Tibial artery (tissue), 4 donors: ENCODE measurements at regions not wholly inside any gene's neighbourhood (a gene's known extent, or its start where the extent isn't known, plus 50 kb on each side); places are given as distances from the start of the nearest gene placed in this dataset.

Source experiments
- DNase-seq, 2 donors: peaks; one replicate each; pipeline ENCODE4 v3.0.0-alpha.2; 2019
- H3K27ac ChIP-seq, 2 donors: fragments of 200-600 bp; sonication (generic) in 1 of 2; 1 replicate in 1 of 2; 2 replicates in 1 of 2; pipeline ENCODE4 v1.5.1; 2018 to 2019; ENCODE audit warnings: mild to moderate bottlenecking in 1 of 2
- H3K27me3 ChIP-seq, 2 donors: fragments of 200-600 bp; sonication (generic) in 1 of 2; one replicate each; pipeline versions ENCODE4 v1.5.1 to v1.6.0; 2016 to 2019
- H3K36me3 ChIP-seq, 3 donors: fragments of 200-600 bp; sonication (generic) in 2 of 3; one replicate each; pipeline ENCODE4 v1.5.1; 2016 to 2019; ENCODE audit warnings: mild to moderate bottlenecking in 2 of 3
- H3K4me1 ChIP-seq, 4 donors: fragments of 200-600 bp; sonication (generic) in 2 of 4; 1 replicate in 3 of 4; 2 replicates in 1 of 4; pipeline ENCODE4 v1.5.1; 2016 to 2019
- H3K4me3 ChIP-seq, 2 donors: fragments of 200-600 bp; sonication (generic) in 1 of 2; 1 replicate in 1 of 2; 2 replicates in 1 of 2; pipeline ENCODE4 v1.5.1; 2018 to 2019; ENCODE audit warnings: mild to moderate bottlenecking in 2 of 2
- H3K9me3 ChIP-seq, 3 donors: fragments of 200-600 bp; sonication (generic) in 1 of 3; one replicate each; pipeline ENCODE4 v1.5.1; 2016 to 2019
- intact Hi-C: fragments of 100-400 bp; cut with DNase I; formaldehyde crosslinking; loops from one replicate; pipeline ENCODE4 v1.15.0; 2023; ENCODE audit warnings: low total_unique reads
- TF ChIP-seq, protein P1 (sequence below), 2 experiments: fragments of 200-600 bp in 1 of 2; fragments of 450-650 bp in 1 of 2; IDR thresholded peaks; one replicate each; pipeline ENCODE4 v1.5.1; 2017 to 2019; ENCODE audit warnings: antibody characterized with exemption in 2 of 2, mild to moderate bottlenecking in 1 of 2, moderate library complexity in 1 of 2

DNA sequence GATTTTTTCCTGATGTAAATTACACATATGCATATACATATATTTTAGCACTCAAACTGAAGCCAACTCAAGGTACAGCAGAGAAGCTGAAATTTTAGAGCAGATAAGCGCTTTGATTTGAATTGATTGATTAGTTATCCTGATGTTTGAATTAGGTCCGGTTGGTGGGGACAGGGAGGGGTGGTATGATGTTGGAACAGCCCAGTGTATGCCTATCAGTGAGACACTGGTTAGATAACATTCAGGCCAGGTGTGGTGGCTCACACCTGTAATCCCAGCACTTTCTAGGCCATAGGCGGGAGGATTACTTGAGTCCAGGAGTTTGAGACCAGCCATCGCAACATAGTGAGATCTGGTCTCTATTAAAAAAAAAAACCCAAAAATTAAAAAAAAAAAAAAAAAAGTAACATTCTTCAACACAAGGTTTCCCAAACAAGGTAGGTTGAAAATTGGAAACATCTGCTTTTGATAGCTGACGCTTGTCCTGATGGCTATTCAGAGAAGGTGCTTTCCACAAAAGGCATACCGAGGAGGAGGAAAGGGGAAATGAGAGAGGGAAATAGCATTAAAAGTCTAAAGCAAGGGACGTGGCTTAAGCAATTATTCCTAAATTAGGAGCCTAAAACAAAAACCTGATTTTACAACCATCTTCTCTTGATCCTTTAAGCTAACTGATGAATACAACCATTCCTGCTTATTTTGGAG, 288.4 kb upstream of the JARID2 start:
- no peak for DNase-seq
- no peaks in the 10 kb centered on the region for H3K9me3 ChIP-seq
- H3K4me3 ChIP-seq = no peak overlapping the region
- intact Hi-C loops = no loop called here
- no peak overlapping the region for H3K27ac ChIP-seq
- TF ChIP-seq, protein P1, sequence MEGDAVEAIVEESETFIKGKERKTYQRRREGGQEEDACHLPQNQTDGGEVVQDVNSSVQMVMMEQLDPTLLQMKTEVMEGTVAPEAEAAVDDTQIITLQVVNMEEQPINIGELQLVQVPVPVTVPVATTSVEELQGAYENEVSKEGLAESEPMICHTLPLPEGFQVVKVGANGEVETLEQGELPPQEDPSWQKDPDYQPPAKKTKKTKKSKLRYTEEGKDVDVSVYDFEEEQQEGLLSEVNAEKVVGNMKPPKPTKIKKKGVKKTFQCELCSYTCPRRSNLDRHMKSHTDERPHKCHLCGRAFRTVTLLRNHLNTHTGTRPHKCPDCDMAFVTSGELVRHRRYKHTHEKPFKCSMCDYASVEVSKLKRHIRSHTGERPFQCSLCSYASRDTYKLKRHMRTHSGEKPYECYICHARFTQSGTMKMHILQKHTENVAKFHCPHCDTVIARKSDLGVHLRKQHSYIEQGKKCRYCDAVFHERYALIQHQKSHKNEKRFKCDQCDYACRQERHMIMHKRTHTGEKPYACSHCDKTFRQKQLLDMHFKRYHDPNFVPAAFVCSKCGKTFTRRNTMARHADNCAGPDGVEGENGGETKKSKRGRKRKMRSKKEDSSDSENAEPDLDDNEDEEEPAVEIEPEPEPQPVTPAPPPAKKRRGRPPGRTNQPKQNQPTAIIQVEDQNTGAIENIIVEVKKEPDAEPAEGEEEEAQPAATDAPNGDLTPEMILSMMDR (IDR thresholded peaks at IDR 0.05) = no peak
- H3K27me3 ChIP-seq = no peaks in the 10 kb centered on the region
- no peaks in the 10 kb centered on the region for H3K36me3 ChIP-seq
- H3K4me1 ChIP-seq = no peaks in the 10 kb centered on the region

DNA sequence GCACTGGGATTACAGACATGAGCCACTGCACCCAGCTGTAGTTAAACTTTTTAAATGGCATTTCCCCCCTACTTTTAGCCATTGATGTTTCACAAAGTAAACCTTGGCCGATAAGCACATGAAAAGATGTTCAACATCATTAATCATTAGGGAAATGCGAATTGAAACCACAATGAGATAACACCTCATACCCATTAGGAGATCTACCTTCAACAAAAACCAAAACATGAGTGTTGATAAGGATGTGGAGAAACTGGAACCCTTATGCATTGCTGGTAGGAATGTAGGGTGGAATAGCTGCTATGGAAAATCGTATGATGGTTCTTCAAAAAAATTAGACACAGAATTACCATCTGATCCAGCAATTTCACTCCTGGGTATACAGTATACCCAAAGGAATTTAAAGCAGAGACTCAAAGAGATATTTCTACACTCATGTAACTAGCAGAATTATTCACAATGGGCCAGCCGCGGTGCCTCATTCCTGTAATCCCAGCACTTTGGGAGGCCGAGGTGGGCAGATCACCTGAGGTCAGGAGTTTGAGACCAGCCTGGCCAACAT, 286.5 kb upstream of the JARID2 start:
- H3K27ac ChIP-seq = no peak overlapping the region
- H3K4me1 ChIP-seq = no peaks in the 10 kb centered on the region
- intact Hi-C loops = no loop called here
- H3K27me3 ChIP-seq = no peaks in the 10 kb centered on the region
- no peak overlapping the region for H3K4me3 ChIP-seq
- no peak for DNase-seq
- no peaks in the 10 kb centered on the region for H3K9me3 ChIP-seq
- no peaks in the 10 kb centered on the region for H3K36me3 ChIP-seq
- TF ChIP-seq, protein P1 (IDR thresholded peaks at IDR 0.05) = no peak

DNA sequence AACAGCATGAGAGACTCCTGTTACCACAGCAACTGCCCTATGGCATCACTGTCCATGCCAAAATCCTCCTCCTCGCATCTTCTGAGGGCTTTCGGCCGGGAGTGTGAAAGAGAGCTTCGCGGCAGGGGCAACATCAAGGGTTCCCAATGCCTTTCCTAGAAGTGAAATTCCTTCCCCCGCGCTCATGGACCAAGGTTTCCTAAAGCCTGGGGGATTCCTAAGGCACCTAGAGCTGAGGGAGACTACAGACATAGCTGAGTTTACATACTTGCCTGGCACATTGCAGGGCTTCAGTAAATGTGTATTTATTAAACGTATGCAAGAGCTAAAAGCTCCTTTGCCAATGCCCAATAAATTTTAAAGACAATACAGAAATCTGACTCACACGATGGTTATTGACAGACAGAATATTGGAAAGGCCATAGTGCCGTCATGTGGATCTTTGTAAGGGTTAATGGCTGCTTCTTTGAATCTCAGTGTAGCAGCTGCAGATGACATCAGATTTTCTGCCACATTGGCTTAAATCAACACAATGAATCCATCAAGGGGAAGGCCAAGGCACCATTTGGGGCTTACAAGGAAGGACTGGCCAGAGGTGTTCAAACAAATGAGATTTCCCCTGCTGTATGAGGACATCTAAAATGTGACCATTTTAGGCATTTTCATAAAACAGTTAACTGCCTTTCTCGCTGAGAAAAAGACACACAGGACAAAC, 281.2 kb upstream of the JARID2 start:
- TF ChIP-seq, protein P1 (IDR thresholded peaks at IDR 0.05) = no peak
- no peaks in the 10 kb centered on the region for H3K27me3 ChIP-seq
- intact Hi-C loops = no loop called here
- no peak overlapping the region for H3K4me3 ChIP-seq
- no peaks in the 10 kb centered on the region for H3K36me3 ChIP-seq
- no peaks in the 10 kb centered on the region for H3K9me3 ChIP-seq
- no peak for DNase-seq
- no peaks in the 10 kb centered on the region for H3K4me1 ChIP-seq
- H3K27ac ChIP-seq = no peak overlapping the region

DNA sequence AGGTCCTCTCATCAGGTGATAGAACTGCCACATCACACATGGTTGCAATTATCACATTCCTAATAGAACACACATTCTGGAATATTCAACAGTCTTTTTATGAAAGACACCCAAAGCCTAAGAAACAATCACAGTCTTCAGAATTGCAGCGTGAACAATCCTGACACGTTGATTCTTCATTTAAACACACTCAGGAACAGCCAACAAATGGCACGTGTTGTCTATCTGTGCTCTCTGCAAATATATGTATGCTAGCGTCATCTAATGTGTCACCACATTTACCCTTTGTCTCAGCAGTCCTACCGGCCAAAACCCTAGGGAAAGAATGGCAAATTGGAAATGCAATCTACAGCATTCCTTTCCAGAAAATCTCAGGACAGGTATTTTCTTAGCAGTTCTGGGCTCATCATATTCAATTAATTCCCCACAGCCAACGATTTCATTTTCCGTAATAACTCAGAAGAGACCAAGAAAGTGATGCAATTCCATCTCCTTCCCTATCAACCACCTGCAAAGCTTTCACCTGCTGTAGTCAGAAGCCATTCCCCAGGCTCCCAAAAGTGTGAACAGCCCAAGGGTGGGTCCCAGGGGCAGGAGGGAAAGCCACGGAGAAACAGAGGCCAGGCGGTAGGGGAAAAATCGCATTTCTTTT, 280.3 kb upstream of the JARID2 start:
- Histone ChIP-seq H3K9me3 (no peaks in the 10 kb centered on the region), H3K4me1 (no peaks in the 10 kb centered on the region), H3K36me3 (no peaks in the 10 kb centered on the region), H3K27me3 (no peaks in the 10 kb centered on the region), H3K4me3 (no peak overlapping the region), H3K27ac (no peak overlapping the region)
- no peak for DNase-seq
- intact Hi-C loops = no loop called here
- TF ChIP-seq, protein P1 (IDR thresholded peaks at IDR 0.05) = no peak

DNA sequence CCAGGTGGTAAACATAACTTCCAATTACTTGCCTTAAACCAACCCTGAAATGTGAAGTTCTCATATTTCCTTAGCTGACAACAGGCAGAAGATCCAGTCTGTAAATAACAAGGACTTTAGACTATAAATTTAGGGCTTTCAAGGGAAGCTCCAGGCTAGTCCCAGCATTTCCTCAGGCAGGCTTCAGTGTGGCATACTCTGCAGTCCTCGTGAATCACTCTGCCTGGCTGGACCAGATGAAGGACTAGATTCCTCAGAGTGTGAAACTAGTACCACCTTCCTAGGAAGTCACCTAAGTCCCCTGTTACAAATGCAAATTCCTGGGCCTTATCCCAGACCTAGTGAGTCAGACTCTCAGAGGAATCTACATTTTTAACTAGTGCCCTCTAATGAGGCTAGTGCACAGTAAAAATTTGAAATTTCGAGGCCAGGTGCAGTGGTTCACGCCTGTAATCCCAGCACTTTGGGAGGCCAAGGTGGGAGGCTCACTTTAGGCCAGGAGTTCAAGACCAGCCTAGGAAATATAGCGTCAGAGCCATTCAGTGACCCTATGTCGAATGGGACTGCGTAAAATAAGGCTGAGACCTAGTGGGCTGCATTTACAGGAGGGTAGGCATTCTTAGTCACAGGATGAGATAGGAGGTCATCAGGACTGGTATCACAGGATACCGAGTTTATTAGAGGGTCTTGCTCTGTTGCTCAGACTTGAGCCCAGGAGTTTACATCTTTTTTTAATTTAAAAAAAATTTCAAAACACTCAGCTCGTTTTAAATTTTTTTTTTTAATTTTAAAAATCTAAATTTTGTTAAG, 279.6 kb upstream of the JARID2 start:
- TF ChIP-seq, protein P1 (IDR thresholded peaks at IDR 0.05) = no peak
- no peak overlapping the region for H3K27ac ChIP-seq
- no peaks in the 10 kb centered on the region for H3K9me3 ChIP-seq
- DNase-seq = no peak
- H3K27me3 ChIP-seq = no peaks in the 10 kb centered on the region
- no peak overlapping the region for H3K4me3 ChIP-seq
- no peaks in the 10 kb centered on the region for H3K4me1 ChIP-seq
- H3K36me3 ChIP-seq = no peaks in the 10 kb centered on the region
- intact Hi-C loops = no loop called here
